ENCODE measurements at regions not wholly inside any gene's neighbourhood (a gene's known extent, or its start where the extent isn't known, plus 50 kb on each side); places are given as distances from the start of the nearest gene placed in this dataset.

GRCh38 chr1:106189780-106190179, 866.7 kb upstream of the PRMT6 start:
- DNase-seq: no peak

GRCh38 chr1:106194206-106194605, 862.3 kb upstream of the PRMT6 start:
- no peak for DNase-seq

GRCh38 chr1:106200711-106201110, 855.8 kb upstream of the PRMT6 start:
- DNase-seq: no peak

- no peak for DNase-seq
These were observed 849.3 kb upstream of the PRMT6 start for GRCh38 chr1:106207185-106207584.

- DNase-seq: no peak
These were observed 838.7 kb upstream of the PRMT6 start for GRCh38 chr1:106217765-106218164.

GRCh38 chr1:106222403-106222802, 834.1 kb upstream of the PRMT6 start:
- no peak for DNase-seq

- DNase-seq: no peak
These were observed 833.3 kb upstream of the PRMT6 start for GRCh38 chr1:106223213-106223612.

- DNase-seq: no peak
These were observed 832.0 kb upstream of the PRMT6 start for GRCh38 chr1:106224426-106224825.

- DNase-seq: no peak
These were observed 831.1 kb upstream of the PRMT6 start for GRCh38 chr1:106225403-106225802.

- DNase-seq: no peak
These were observed 829.9 kb upstream of the PRMT6 start for GRCh38 chr1:106226550-106226949.

- no peak for DNase-seq
These were observed 824.3 kb upstream of the PRMT6 start for GRCh38 chr1:106232128-106232527.

- DNase-seq: no peak
These were observed 823.0 kb upstream of the PRMT6 start for GRCh38 chr1:106233511-106233910.

- DNase-seq: no peak
These were observed 807.1 kb upstream of the PRMT6 start for GRCh38 chr1:106249365-106249764.

GRCh38 chr1:106249810-106250209, 806.7 kb upstream of the PRMT6 start:
- DNase-seq: no peak

GRCh38 chr1:106254748-106255147, 801.7 kb upstream of the PRMT6 start:
- DNase-seq: no peak

GRCh38 chr1:106266786-106267185, 789.7 kb upstream of the PRMT6 start:
- DNase-seq: no peak

- no peak for DNase-seq
These were observed 788.4 kb upstream of the PRMT6 start for GRCh38 chr1:106268070-106268469.

GRCh38 chr1:106276871-106277270, 779.6 kb upstream of the PRMT6 start:
- no peak for DNase-seq

- no peak for DNase-seq
These were observed 778.7 kb upstream of the PRMT6 start for GRCh38 chr1:106277786-106278185.

- no peak for DNase-seq
These were observed 777.8 kb upstream of the PRMT6 start for GRCh38 chr1:106278716-106279115.

- DNase-seq: no peak
These were observed 767.1 kb upstream of the PRMT6 start for GRCh38 chr1:106289265-106289928.

- DNase-seq: no peak
These were observed 765.5 kb upstream of the PRMT6 start for GRCh38 chr1:106290805-106291501.

- DNase-seq: no peak
These were observed 764.3 kb upstream of the PRMT6 start for GRCh38 chr1:106292130-106292529.

GRCh38 chr1:106296431-106296830, 760.0 kb upstream of the PRMT6 start:
- no peak for DNase-seq

- no peak for DNase-seq
These were observed 752.4 kb upstream of the PRMT6 start for GRCh38 chr1:106304106-106304505.

Data from EL (cell line).